Activated CD8-positive, alpha-beta memory T cell treated with anti-CD3 and anti-CD28 coated beads, Interleukin-2, amount 10 ng/mL, durations not matched to agents 7 days and 5 days (primary cell): ENCODE measurements at regions not wholly inside any gene's neighbourhood (a gene's known extent, or its start where the extent isn't known, plus 50 kb on each side); places are given as distances from the start of the nearest gene placed in this dataset.

Experiments used
- ATAC-seq: fragments of 150-1000 bp; cut with Tn5 transposase; one replicate; pipeline ENCODE4 v1.10.0; 2021; ENCODE audit warnings: moderate library complexity
- CTCF ChIA-PET: fragments of 350-600 bp; sonication (Branson Sonifier 250); formaldehyde crosslinking; loops from one replicate; lab custom pipeline; 2021; ENCODE audit warnings: antibody characterized with exemption; lab: Charles Lee
- DNase-seq: peaks from one replicate; pipeline ENCODE4 v3.0.0-alpha.2; 2020
- H3K27ac Mint-ChIP-seq: one replicate; pipeline ENCODE4 v1.8.0; 2021; ENCODE audit warnings: mild to moderate bottlenecking, mixed read lengths
- H3K27me3 Mint-ChIP-seq: one replicate; pipeline ENCODE4 v1.8.0; 2021; ENCODE audit warnings: mixed read lengths
- H3K36me3 Mint-ChIP-seq: one replicate; pipeline ENCODE4 v1.8.0; 2021; ENCODE audit warnings: mild to moderate bottlenecking, mixed read lengths
- H3K4me1 Mint-ChIP-seq: one replicate; pipeline ENCODE4 v1.8.0; 2021; ENCODE audit warnings: mixed read lengths
- H3K4me3 Mint-ChIP-seq: one replicate; pipeline ENCODE4 v1.8.0; 2021; ENCODE audit warnings: mild to moderate bottlenecking, moderate library complexity, mixed read lengths
- H3K9me3 Mint-ChIP-seq: one replicate; pipeline ENCODE4 v1.8.0; 2022; ENCODE audit warnings: low read depth, mixed read lengths

GRCh38 chr13:80249516-80250212, 91.3 kb downstream of the SPRY2 start:
- no peak for ATAC-seq
- CTCF ChIA-PET: no interaction called here
- Mint-ChIP-seq H3K4me1 (no peaks in the 10 kb centered on the region), H3K36me3 (no peaks in the 10 kb centered on the region), H3K27me3 (no peaks in the 10 kb centered on the region), H3K27ac (no peak overlapping the region), H3K9me3 (no peaks in the 10 kb centered on the region), H3K4me3 (no peak overlapping the region)
- no peak for DNase-seq

GRCh38 chr13:80245162-80245733, 95.7 kb downstream of the SPRY2 start:
- Mint-ChIP-seq H3K27ac (no peak overlapping the region), H3K9me3 (no peaks in the 10 kb centered on the region), H3K36me3 (no peaks in the 10 kb centered on the region), H3K4me3 (no peak overlapping the region), H3K4me1 (no peaks in the 10 kb centered on the region), H3K27me3 (no peaks in the 10 kb centered on the region)
- ATAC-seq (no peak), DNase-seq (no peak)
- CTCF ChIA-PET: no interaction called here

GRCh38 chr13:80244574-80244973, 96.4 kb downstream of the SPRY2 start:
- DNase-seq (no peak), ATAC-seq (no peak)
- Mint-ChIP-seq H3K4me1 (no peaks in the 10 kb centered on the region), H3K27ac (no peak overlapping the region), H3K36me3 (no peaks in the 10 kb centered on the region), H3K4me3 (no peak overlapping the region), H3K9me3 (no peaks in the 10 kb centered on the region), H3K27me3 (no peaks in the 10 kb centered on the region)
- CTCF ChIA-PET: no interaction called here

- Mint-ChIP-seq H3K4me1 (no peaks in the 10 kb centered on the region), H3K9me3 (no peaks in the 10 kb centered on the region), H3K27ac (no peak overlapping the region), H3K4me3 (no peak overlapping the region), H3K27me3 (no peaks in the 10 kb centered on the region), H3K36me3 (no peaks in the 10 kb centered on the region)
- no peak for ATAC-seq
- DNase-seq: no peak
- CTCF ChIA-PET: no interaction called here
Observed at GRCh38 chr13:80242728-80243427, 98.0 kb downstream of the SPRY2 start.

GRCh38 chr13:80239571-80240255, 101.2 kb downstream of the SPRY2 start:
- Mint-ChIP-seq H3K9me3 (peaks cover 2% of the 10 kb centered on the region), H3K4me1 (no peaks in the 10 kb centered on the region), H3K27ac (no peak overlapping the region), H3K27me3 (no peaks in the 10 kb centered on the region), H3K4me3 (no peak overlapping the region), H3K36me3 (no peaks in the 10 kb centered on the region)
- ATAC-seq (no peak), DNase-seq (no peak)
- CTCF ChIA-PET: no interaction called here

GRCh38 chr13:80239116-80239515, 101.8 kb downstream of the SPRY2 start:
- DNase-seq (no peak), ATAC-seq (no peak)
- H3K4me1 Mint-ChIP-seq: no peaks in the 10 kb centered on the region
- CTCF ChIA-PET: no interaction called here
- peaks cover 2% of the 10 kb centered on the region for H3K9me3 Mint-ChIP-seq
- H3K36me3 Mint-ChIP-seq: no peaks in the 10 kb centered on the region
- H3K27me3 Mint-ChIP-seq: no peaks in the 10 kb centered on the region
- H3K4me3 Mint-ChIP-seq: no peak overlapping the region
- H3K27ac Mint-ChIP-seq: no peak overlapping the region

GRCh38 chr13:80237646-80238045, 103.3 kb downstream of the SPRY2 start:
- no peaks in the 10 kb centered on the region for H3K4me1 Mint-ChIP-seq

GRCh38 chr13:80235967-80236302, 105.0 kb downstream of the SPRY2 start:
- Mint-ChIP-seq H3K4me1 (no peaks in the 10 kb centered on the region), H3K36me3 (no peaks in the 10 kb centered on the region), H3K9me3 (peaks cover 2% of the 10 kb centered on the region), H3K27me3 (no peaks in the 10 kb centered on the region), H3K4me3 (no peak overlapping the region), H3K27ac (no peak overlapping the region)
- CTCF ChIA-PET: no interaction called here
- no peak for DNase-seq
- no peak for ATAC-seq

More at GRCh38 chr13:80237646-80238045, 103.3 kb downstream of the SPRY2 start:
- Mint-ChIP-seq H3K27me3 (no peaks in the 10 kb centered on the region), H3K36me3 (no peaks in the 10 kb centered on the region), H3K27ac (no peak overlapping the region), H3K4me3 (no peak overlapping the region), H3K9me3 (peaks cover 2% of the 10 kb centered on the region)
- CTCF ChIA-PET: no interaction called here
- ATAC-seq (no peak), DNase-seq (no peak)

GRCh38 chr13:80235166-80235966, 105.6 kb downstream of the SPRY2 start:
- no peak for ATAC-seq
- Mint-ChIP-seq H3K36me3 (no peaks in the 10 kb centered on the region), H3K4me1 (no peaks in the 10 kb centered on the region), H3K9me3 (peaks cover 2% of the 10 kb centered on the region), H3K27me3 (no peaks in the 10 kb centered on the region), H3K27ac (no peak overlapping the region), H3K4me3 (no peak overlapping the region)
- DNase-seq: no peak
- CTCF ChIA-PET: no interaction called here

GRCh38 chr13:80227645-80228044, 113.3 kb downstream of the SPRY2 start:
- ATAC-seq (no peak), DNase-seq (no peak)
- H3K4me1 Mint-ChIP-seq: no peaks in the 10 kb centered on the region
- no peaks in the 10 kb centered on the region for H3K27me3 Mint-ChIP-seq
- H3K9me3 Mint-ChIP-seq: no peaks in the 10 kb centered on the region
- H3K4me3 Mint-ChIP-seq: no peak overlapping the region
- no peaks in the 10 kb centered on the region for H3K36me3 Mint-ChIP-seq
- CTCF ChIA-PET: no interaction called here
- H3K27ac Mint-ChIP-seq: no peak overlapping the region

GRCh38 chr13:80226645-80227044, 114.3 kb downstream of the SPRY2 start:
- CTCF ChIA-PET: no interaction called here
- H3K4me1 Mint-ChIP-seq: no peaks in the 10 kb centered on the region
- H3K27me3 Mint-ChIP-seq: no peaks in the 10 kb centered on the region
- DNase-seq: no peak
- H3K4me3 Mint-ChIP-seq: no peak overlapping the region
- no peak overlapping the region for H3K27ac Mint-ChIP-seq
- H3K36me3 Mint-ChIP-seq: no peaks in the 10 kb centered on the region
- no peak for ATAC-seq
- H3K9me3 Mint-ChIP-seq: no peaks in the 10 kb centered on the region

GRCh38 chr13:80224468-80224867, 116.5 kb downstream of the SPRY2 start:
- H3K9me3 Mint-ChIP-seq: no peaks in the 10 kb centered on the region
- no peaks in the 10 kb centered on the region for H3K27me3 Mint-ChIP-seq
- no peak overlapping the region for H3K27ac Mint-ChIP-seq
- ATAC-seq (no peak), DNase-seq (no peak)
- H3K4me3 Mint-ChIP-seq: no peak overlapping the region
- no peaks in the 10 kb centered on the region for H3K4me1 Mint-ChIP-seq
- H3K36me3 Mint-ChIP-seq: no peaks in the 10 kb centered on the region
- CTCF ChIA-PET: no interaction called here
